DND-41 (cell line): ENCODE measurements at regions not wholly inside any gene's neighbourhood (a gene's known extent, or its start where the extent isn't known, plus 50 kb on each side); places are given as distances from the start of the nearest gene placed in this dataset.

Experiments used
- ATAC-seq: fragments of 200-7000 bp; cut with Tn5 transposase; 3 replicates; pipeline ENCODE4 v1.9.1; 2021; ENCODE audit warnings: low read depth; ENCODE audit not compliant: insufficient read depth
- DNase-seq: peaks from one replicate; pipeline ENCODE4 v3.0.0-alpha.2; 2020
- H2AFZ ChIP-seq: 2 replicates; pipeline ENCODE4 v1.6.0; 2012; ENCODE audit warnings: low read depth, low read length
- H3K27ac ChIP-seq: 2 replicates; pipeline ENCODE4 v1.5.1; 2012; ENCODE audit warnings: low read length, inconsistent platforms
- H3K27me3 ChIP-seq: fragments of 200-600 bp; sonication (generic); 2 replicates; pipeline ENCODE4 v1.6.0; 2012; ENCODE audit warnings: low read length, mild to moderate bottlenecking, inconsistent platforms; ENCODE audit not compliant: insufficient read depth, poor library complexity
- H3K36me3 ChIP-seq: 2 replicates; pipeline ENCODE4 v1.5.1; 2012; ENCODE audit warnings: low read length, inconsistent platforms; ENCODE audit not compliant: insufficient read depth
- H3K4me1 ChIP-seq: 2 replicates; pipeline ENCODE4 v1.5.1; 2012; ENCODE audit warnings: mild to moderate bottlenecking, low read length; ENCODE audit not compliant: insufficient read depth
- H3K4me2 ChIP-seq: 2 replicates; pipeline ENCODE4 v1.6.0; 2012; ENCODE audit warnings: mild to moderate bottlenecking, moderate library complexity, low read length, inconsistent platforms; ENCODE audit not compliant: insufficient read depth
- H3K4me3 ChIP-seq, 2 experiments: fragments of 200-600 bp in 1 of 2; shearing (Covaris generic) in 1 of 2; 2 replicates each; pipeline ENCODE4 v1.5.1; 2012 to 2016; ENCODE audit warnings: inconsistent platforms in 2 of 2, low read length in 2 of 2, mild to moderate bottlenecking in 2 of 2, low read depth in 1 of 2, moderate library complexity in 1 of 2
- H3K79me2 ChIP-seq: 2 replicates; pipeline ENCODE4 v1.6.0; 2012; ENCODE audit warnings: low read length, inconsistent platforms; ENCODE audit not compliant: insufficient read depth
- H3K9ac ChIP-seq: 2 replicates; pipeline ENCODE4 v1.6.0; 2012; ENCODE audit warnings: low read depth, mild to moderate bottlenecking, inconsistent platforms, low read length, moderate library complexity
- H3K9me3 ChIP-seq: 2 replicates; pipeline ENCODE4 v1.5.1; 2012; ENCODE audit warnings: low read length, moderate library complexity, mild to moderate bottlenecking, inconsistent platforms; ENCODE audit not compliant: insufficient read depth, severe bottlenecking
- H4K20me1 ChIP-seq: 2 replicates; pipeline ENCODE4 v1.6.0; 2012; ENCODE audit warnings: low read length; ENCODE audit not compliant: insufficient read depth
- CTCF ChIP-seq: IDR thresholded peaks from 2 replicates; pipeline ENCODE4 v1.5.1; 2012; ENCODE audit warnings: borderline replicate concordance, low read length, moderate library complexity, mild to moderate bottlenecking; ENCODE audit not compliant: poor library complexity, severe bottlenecking; ENCODE audit errors: extremely low read depth
- EZH2 ChIP-seq: IDR thresholded peaks from 3 replicates; pipeline ENCODE4 v1.6.1; 2012; ENCODE audit warnings: borderline replicate concordance, low read depth, mild to moderate bottlenecking, moderate library complexity, low read length, inconsistent platforms; ENCODE audit not compliant: severe bottlenecking

- no peak overlapping the region for H3K27ac ChIP-seq
- no peaks in the 10 kb centered on the region for H3K36me3 ChIP-seq
- no peak for ATAC-seq
- H3K9ac ChIP-seq = no peak overlapping the region
- H3K4me3 ChIP-seq = no peak overlapping the region
- H2AFZ ChIP-seq = no peak overlapping the region
- no peaks in the 10 kb centered on the region for H3K27me3 ChIP-seq
- H3K9me3 ChIP-seq = peaks cover 3% of the 10 kb centered on the region
- no peak for DNase-seq
- peaks cover 18% of the 10 kb centered on the region for H3K4me1 ChIP-seq
- no peak overlapping the region for H3K4me2 ChIP-seq
- H4K20me1 ChIP-seq = no peaks in the 10 kb centered on the region
- TF ChIP-seq EZH2 = no peak
- no peak for TF ChIP-seq CTCF
- H3K79me2 ChIP-seq = no peaks in the 10 kb centered on the region
Measured at GRCh38 chr12:14253496-14253895, 112.0 kb upstream of the ATF7IP start.

- ATAC-seq (no peak), DNase-seq (no peak)
- H3K36me3 ChIP-seq = no peaks in the 10 kb centered on the region
- H3K79me2 ChIP-seq = no peaks in the 10 kb centered on the region
- no peak overlapping the region for H3K27ac ChIP-seq
- TF ChIP-seq CTCF (no peak), EZH2 (no peak)
- peaks cover 20% of the 10 kb centered on the region for H3K4me1 ChIP-seq
- H3K9ac ChIP-seq = no peak overlapping the region
- no peaks in the 10 kb centered on the region for H4K20me1 ChIP-seq
- no peak overlapping the region for H3K4me2 ChIP-seq
- no peak overlapping the region for H2AFZ ChIP-seq
- H3K9me3 ChIP-seq = peaks cover 3% of the 10 kb centered on the region
- H3K27me3 ChIP-seq = no peaks in the 10 kb centered on the region
- H3K4me3 ChIP-seq = no peak overlapping the region
Measured at GRCh38 chr12:14254781-14255180, 110.7 kb upstream of the ATF7IP start.

DNA sequence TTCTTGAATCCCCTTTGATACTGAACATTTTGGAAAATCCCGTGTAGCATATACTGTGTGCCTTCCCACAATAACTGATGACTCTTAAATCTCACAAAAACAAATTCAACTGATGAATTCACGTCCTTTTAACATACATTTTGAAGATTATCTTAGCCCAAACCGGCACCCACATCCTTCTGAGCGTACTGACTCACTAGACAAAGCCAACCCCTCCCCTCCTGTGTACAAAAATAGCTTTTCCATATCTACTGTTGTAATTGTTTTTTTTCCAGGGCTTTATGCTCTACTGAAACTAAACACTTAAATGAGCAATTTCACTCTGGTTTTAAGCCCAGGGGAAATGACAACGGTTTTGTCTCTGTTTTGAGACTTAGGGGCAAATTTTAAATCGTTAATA is 109.4 kb upstream of the ATF7IP start:
- no peaks in the 10 kb centered on the region for H3K36me3 ChIP-seq
- H3K9me3 ChIP-seq = peaks cover 3% of the 10 kb centered on the region
- H2AFZ ChIP-seq = no peak overlapping the region
- peaks cover 20% of the 10 kb centered on the region for H3K4me1 ChIP-seq
- H3K79me2 ChIP-seq = no peaks in the 10 kb centered on the region
- no peaks in the 10 kb centered on the region for H3K27me3 ChIP-seq
- H3K27ac ChIP-seq = no peak overlapping the region
- H3K4me3 ChIP-seq = no peak overlapping the region
- no peak overlapping the region for H3K9ac ChIP-seq
- no peak for DNase-seq
- TF ChIP-seq EZH2 (no peak), CTCF (no peak)
- H3K4me2 ChIP-seq = no peak overlapping the region
- no peaks in the 10 kb centered on the region for H4K20me1 ChIP-seq
- no peak for ATAC-seq
